ENCODE measurements at regions not wholly inside any gene's neighbourhood (a gene's known extent, or its start where the extent isn't known, plus 50 kb on each side); places are given as distances from the start of the nearest gene placed in this dataset.
"Not testable (repeated sequence)": the region's sequence is repeated elsewhere in the genome, so short reads cannot be mapped to it uniquely, and the experiment has no call there.

DNA sequence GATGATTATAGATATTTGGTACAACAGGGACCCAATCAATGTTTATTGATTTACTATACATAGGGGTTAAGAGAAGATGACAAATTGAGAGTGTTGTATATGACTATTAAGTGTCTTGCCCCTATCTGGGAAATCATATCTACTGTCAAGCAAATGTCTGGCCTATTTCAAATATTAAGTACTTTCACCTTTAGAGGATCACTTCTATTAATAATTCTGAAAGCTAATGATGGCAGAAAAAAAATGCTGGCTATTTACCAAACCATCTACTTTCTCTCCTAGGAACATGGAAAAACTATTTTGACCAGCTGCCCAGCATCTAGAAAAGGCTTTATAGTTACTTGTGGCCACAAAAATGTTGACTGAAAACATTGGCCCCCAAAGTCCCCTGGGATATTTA, 632.3 kb upstream of the ZNF385D start:
- no peak for DNase-seq (ENCODE audit: low spot score)

DNA sequence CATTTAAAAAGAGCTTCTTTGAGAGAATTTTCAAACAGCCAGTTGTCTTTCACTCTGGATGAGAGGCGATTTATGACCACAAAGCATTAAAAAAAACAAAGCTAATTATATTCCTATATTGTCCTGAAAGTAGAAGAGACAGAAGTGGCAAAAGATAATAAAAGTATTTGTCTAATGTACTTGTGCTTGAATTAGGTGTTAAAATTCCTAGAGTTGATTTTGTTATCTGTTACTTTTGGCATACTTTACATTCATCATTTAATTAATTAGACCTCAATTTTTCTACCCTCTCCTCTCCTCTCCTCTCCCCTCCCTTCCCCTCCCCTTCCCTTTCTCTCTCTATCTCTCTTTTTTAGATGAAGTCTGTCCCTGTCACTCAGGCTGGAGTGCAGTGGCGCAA, 635.1 kb upstream of the ZNF385D start:
- DNase-seq (ENCODE audit: low spot score) = no peak

DNA sequence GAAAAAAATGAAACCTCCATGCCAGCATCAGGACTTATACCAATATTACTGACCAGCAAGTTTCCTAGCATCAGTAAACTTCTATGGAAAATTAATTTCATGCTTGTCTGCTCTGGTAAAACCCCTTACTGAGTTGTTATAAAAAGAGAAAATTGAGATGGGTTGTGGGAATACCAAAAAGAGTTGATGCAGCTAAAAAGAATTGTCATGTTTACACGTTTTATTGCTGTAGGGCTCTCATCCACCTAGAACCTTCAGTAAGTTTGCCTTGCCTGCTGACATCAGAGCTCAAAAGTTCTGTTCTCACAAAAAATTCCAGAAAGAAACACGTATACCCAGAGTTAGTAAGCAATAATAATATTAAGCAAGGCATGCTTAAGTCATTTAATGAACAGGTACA, 641.3 kb upstream of the ZNF385D start:
- DNase-seq (ENCODE audit: low spot score) = no peak

DNA sequence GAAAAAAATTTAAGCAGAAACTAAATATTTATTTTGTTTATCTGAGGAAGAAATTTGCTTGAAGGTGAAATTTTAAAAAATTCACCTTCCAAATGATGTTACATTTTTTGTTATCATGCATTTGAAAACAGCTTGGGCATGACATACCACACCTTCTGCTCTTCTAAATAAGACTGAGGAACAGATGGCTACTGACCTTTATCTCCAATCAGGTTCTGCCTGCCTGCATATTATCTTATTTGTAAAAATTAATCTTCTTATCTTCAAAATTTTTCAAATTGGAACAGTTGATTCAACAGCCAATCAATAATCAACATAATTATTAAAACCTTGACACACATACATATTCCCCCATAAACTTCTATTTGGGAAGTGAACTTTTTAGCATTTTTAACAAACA, 641.8 kb upstream of the ZNF385D start:
- no peak for DNase-seq (ENCODE audit: low spot score)

DNA sequence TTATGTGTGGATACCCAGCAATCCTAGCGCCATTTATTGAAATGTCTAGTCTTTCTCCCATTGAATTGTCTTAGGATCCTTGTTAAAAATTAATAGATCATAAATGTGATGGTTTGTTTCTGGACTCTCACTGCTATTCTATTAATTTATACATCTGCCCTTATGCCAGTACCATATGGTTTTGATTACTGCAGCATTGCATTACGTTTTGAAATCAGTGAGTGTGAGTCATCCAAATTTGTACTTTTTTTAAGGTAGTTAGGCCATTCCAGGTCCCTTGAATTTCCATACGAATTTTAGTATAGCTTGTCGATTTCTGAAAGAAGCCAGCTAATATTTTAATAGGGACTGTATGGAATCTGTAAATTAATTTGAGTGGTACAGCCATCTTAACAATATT, 648.6 kb upstream of the ZNF385D start:
- DNase-seq (ENCODE audit: low spot score) = no peak

DNA sequence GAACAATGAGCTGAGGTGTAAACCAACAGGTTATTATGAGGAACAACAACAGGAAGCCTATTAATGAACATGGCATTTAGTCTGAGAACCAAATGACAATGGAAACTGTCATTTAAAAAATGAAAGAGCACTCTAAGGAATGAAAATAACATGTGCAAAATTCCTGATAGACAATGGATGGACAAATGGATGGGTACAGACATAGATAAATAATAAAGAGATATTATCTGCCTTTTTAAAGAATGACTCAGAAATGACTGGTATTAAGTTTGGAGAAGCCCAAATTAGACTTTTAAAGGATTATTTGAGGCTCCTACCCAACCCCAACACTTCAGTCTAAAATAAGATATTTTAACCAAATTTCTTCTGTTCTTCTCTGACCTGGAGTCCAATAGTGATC, 650.5 kb upstream of the ZNF385D start:
- DNase-seq (ENCODE audit: low spot score) = no peak

DNA sequence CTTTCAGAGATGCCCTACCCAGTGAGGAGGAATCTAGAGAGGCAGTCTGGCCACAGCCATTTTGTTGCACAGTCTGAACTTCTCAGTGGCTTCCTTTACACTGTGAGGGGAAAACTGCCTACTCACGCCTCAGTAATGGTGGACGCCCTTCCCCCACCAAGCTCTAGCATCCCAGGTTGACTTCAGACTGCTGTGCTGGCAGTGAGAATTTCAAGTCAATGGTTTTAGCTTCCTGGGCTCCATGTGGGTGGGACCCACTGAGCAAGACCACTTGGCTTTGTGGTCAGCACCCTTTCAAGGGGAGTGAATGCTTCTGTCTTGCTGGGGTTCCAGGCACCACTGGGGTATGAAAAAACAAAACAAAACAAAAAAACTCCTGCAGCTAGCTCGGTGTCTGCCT, 663.2 kb upstream of the ZNF385D start:
- DNase-seq (ENCODE audit: low spot score) = no peak

DNA sequence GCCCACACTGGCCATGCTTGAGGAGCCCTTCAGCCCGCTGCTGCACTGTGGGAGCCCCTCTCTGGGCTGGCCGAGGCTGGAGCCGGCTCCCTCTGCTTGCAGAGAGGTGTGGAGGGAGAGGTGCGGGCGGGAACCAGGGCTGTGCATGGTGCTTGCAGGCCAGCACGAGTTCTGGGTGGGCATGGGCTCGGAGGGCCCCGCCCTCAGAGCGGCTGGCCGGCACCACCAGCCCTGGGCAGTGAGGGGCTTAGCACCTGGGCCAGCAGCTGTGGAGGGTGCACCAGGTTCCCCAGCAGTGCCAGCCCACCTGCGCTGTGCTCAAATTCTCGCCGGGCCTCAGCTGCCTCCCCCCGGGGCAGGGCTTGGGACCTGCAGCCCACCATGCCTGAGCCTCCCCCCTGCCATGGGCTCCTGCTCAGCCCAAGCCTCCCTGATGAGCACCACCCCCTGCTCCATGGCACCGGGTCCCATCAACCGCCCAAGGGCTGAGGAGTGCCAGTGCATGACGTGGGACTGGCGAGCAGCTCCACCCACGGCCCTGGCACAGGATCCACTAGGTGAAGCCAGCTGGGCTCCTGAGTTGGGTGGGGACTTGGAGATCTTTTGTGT, 665.9 kb upstream of the ZNF385D start:
- DNase-seq (ENCODE audit: low spot score) = not testable (repeated sequence)

DNA sequence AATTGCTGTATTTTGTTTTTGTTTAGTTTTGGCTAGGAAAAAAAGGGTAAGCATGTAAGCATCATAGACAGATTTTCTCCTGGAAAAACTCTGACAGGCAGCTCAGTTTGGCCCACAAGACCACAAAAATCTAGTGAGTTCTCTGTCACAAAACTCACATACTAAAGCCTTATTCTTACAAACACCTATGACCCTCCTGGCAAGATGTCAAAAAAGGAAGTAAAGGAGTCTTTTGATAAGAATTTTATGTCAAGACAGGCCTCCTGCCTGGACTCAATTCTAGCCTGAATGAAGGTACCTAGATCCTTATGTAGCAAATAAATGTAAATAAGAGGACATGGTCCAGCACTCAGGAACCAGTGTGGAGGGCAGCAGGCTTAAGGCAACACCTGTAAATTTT, 668.3 kb upstream of the ZNF385D start:
- no peak for DNase-seq (ENCODE audit: low spot score)

DNA sequence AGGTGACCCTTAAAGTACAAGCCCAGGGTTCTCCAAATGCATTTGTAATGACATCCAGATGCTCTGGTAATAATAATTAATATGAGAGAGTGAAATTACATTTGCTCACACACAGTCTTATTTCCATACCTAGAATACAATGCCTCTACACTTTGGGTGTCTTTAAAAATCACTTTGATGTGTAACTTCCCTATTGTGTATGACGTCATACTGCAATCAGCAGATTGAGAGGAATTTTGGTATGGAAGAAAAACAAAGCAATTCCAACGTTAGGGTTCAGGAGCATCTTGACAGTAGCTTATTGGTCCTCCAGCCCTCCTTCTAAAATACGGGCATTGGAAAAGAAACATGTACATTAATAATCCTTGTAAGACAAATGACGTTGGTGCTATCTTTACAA, 670.6 kb upstream of the ZNF385D start:
- DNase-seq (ENCODE audit: low spot score) = no peak

DNA sequence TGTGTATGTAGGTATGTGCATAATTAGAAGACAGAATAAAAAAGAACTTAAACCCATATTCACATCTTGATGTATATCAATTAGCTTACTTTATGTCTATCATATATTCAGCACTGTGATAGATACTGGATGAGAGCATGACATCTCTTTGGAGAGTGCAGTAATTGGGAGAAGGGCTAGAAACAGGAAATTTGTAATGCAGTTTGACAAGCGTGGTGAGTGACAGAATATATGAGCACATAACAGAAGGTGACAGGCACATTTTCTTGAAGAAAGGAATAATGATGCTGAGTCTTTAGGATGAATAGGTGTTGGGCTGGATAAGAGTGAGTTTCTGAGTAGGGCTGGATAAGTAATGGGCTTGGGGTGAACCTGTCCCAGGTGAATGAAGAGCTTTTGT, 680.3 kb upstream of the ZNF385D start:
- DNase-seq (ENCODE audit: low spot score) = no peak

DNA sequence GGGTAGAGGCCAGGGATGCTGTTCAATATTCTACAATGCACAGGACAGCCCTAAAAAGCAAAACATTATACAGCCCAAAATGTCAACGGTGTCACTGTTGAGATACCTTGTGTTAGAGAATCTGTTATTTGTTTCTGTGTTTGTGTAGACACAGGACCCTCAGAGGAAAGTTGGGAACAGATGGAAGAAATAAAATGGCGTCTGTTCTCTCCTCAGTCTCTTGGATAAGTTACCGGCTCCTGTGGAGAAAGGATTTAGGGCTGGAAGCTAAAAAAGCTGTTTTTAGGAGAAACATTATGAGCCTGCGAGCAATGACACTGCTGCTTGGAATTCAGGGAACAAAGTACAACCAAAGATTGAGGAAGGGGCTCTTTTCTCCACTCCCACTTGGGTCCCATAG, 688.6 kb upstream of the ZNF385D start:
- DNase-seq (ENCODE audit: low spot score) = no peak

DNA sequence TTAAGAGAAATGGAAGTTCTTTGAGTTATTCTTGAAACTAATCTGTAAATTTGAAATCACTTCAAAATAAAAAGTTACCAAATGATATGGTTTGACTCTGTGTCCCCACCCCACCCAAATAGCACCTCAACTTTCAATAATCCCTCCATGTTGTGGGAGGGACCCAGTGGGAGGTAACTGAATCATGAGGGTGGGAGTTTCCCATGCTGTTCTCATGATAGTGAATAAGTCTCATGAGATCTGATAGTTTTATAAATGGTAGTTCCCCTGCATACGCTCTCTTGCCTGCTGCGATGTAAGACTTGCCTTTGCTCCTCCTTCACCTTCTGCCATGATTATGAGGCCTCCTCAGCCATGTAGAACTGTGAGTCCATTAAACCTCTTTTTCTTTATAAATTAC, 690.7 kb upstream of the ZNF385D start:
- no peak for DNase-seq (ENCODE audit: low spot score)

DNA sequence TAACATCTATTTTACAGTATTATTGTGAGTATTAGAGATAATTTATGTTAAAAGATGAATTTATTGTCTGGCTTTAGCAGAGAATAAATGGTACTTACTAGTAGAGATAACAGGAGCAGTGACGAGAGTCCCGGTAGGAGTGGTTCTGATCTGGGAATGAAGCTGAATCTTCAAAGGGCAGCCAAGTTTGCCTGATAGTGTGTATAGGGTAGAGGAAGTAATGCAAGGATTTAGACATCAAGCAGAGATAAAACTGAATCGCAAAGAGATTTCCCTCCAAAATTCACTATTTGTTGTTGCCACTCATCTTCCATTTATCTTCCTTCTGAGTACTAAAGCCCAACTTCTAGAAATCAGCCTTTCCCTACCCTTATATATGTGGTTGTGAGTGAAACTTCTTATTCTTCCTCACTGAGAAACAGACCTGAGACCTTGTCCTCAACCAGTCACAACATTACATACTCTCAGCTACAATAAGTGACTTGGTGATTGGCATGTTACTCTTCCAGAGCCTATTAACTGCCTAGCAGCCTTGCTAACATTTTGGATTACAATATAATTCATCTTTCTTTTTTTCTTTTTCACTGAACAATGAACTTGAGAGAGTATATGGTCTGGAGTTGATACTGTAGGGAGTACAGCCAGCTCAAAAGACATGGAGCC, 692.7 kb upstream of the ZNF385D start:
- DNase-seq (ENCODE audit: low spot score) = no peak

DNA sequence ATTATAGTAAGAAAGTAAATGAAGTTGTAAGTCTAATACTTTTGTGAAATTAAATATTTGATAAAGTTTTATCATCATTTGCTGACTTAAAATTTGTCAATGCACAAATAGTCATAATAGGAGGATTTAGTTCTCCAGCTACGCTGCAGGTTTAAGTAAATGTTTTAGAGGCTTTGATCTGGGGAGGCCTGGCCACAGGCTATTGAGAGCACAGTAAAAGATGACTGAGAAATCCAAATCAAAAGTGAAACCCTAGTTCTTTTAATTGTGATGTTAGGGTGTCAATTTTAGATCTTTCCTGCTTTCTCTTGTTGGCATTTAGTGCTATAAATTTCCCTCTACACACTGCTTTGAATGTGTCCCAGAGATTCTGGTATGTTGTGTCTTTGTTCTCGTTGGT, 694.3 kb upstream of the ZNF385D start:
- not testable (repeated sequence) for DNase-seq (ENCODE audit: low spot score)

DNA sequence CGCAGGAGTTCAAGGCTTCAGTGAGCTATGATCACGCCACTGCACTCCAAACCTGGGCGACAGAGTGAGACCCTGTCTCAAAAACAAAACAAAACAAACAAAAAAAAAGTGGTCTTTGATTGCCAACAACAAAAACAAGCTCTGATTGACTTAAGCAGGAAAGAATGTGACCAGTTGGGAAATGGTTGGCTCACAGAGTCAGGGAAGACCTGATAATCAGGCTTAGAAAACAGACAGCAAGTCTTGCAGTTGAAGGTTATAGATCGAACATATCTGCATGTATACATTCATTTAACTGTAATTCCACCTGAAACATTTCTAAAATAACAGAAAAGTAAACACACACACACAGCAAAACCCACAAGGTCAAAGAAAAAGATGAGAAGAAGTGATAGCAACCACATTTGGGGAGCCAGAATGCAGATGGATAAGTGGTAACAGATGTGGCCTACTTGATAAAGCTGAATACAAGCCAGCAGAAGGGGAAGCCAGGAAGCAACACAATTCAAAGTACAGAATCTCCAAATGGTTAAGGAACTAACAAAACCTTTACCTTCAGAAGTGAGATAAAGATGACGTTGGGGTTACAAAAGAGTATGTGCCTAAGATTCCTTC, 699.9 kb upstream of the ZNF385D start:
- peak; percentile 7 for DNase-seq (ENCODE audit: low spot score)

DNA sequence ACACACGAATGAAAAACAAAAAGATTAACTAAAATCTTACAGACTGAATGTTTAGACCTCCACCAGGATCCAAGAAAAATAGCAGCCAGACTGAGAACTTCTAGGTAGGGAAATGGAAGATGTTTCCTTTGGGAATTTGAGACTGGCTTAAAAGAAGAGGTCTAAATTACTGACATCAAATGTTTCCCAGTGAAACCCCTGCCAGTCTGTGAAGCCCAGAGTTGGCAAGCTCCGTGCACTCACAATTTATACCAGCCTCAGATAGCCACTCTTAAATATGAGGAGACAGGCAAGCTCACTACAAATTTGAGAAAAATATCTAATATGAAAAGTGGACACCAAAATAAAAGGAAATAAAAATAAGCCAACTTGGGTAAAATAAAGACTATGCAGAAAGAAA, 700.5 kb upstream of the ZNF385D start:
- DNase-seq (ENCODE audit: low spot score) = no peak

DNA sequence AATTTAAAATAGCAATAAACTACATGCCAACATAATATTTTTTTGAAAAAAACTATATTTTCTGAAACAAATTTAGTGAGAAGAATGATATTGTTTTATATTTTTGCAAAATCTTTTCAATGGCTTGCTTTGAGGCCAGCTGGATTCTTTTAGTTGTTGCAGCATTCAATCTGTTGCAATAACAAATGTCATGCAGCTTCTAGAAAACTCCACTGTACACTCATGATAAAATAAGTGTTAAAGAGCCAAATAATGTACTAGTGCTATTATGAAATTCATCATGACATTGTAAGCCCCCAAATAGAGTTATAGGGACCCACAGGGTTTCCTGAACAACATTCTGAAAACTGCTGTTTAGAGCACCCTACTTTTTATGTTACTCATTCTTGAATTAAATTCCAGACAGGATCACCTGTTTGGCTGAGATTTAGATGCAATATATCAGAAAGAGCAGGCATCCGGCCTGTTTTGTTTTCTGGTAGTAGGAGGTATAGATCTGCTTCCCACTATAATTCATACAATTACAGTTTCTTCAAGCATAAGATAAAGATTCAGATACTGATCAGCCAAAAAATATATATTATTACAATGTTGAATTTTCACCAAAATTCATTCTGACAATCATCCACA, 703.0 kb upstream of the ZNF385D start:
- no peak for DNase-seq (ENCODE audit: low spot score)

DNA sequence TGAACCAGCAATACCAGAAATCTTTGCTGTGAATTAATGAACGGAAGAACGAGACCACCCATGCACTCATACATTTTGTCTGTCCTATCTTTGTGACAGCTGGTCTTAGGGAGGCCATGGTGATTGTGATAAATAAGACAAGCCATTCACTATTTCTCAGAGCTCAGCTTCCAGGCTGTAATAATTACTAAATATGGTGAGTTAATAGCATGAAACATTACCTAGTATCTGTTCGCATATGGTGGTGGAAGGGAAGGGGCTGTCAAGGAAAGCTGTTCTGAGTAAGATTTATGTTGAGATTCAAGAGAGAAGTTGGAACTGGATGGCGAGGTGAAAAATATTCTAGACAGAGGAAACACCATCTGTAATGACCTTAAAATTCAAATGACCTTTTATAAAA, 719.0 kb upstream of the ZNF385D start:
- no peak for DNase-seq (ENCODE audit: low spot score)

DNA sequence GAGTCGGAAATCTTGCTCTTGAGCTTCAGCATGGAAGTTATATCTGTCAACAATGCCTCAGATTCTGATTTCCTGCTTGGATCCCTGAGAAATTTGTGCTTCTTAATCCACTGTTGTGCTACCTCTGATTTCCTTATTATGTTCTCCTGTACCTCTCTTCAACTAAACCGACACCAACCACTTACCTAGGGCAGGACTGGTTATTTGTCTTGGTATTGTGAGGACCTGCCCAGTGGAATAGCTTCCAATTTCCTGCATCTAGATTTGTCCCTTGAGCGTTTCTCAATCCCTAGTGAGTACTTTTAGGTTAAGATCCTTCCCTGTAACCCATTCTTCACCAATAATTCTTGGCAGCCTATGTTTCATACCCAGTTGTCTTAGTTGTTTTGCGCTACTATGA, 720.5 kb upstream of the ZNF385D start:
- no peak for DNase-seq (ENCODE audit: low spot score)

DNA sequence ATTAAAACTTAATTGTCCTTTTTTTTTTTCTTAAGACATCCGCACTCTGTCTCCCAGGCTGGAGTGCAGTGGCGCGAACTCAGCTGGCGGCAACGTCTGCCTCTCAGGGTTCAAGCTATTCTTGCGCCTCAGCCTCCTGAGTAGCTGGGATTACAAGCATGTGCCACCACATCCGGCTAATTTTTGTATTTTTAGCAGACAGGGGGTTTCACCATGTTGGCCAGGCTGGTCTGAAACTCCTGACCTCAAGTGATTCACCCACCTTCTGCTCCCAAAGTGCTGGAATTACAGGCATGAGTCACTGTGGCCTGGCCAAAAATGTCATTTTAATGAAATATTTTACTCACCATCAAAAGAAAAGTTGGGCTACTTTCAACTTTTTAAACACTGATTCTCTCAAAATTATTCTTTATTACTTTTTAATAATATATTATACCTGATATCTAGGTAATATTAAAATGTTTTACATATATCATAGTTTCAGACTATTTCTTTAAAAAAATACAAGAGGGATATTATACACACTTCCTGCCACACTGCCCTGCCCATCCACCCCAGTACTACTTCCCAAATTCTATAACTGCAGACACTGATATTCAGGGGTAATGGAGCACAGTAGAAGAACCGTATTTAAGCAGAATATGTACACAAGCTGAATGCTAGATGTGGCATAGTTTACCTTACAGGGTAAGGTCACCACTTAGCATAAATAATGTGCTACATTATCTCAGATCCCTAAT, 723.9 kb upstream of the ZNF385D start:
- DNase-seq (ENCODE audit: low spot score) = peak; percentile 46

DNA sequence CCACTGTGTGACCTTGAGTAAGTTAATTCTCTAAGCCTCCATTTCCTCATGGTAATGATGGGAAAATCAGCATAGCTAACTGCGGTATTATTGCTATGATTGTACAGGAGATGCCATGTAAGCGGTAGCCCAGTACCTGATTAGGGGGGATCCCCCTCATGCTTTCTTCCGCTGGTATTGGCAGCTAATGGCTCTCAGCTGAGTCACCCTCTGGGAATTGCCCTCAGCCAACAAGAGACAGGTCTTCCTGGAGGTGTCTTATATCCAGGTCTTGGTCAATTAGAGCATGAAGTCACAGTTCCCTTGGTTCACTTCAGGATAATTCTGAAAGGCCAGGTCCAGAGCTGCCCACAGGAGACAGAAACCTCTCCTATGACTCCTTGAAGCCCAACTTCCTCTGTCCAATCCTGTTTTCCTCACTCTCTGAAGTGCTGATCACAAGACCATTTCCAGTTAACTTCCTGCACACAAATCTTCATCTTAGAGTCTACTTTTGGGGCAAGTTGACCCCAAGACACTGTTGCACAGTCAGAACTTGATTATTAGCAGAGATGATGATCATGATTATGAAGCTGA, 724.7 kb upstream of the ZNF385D start:
- DNase-seq (ENCODE audit: low spot score) = peak; percentile 20
